GM19397 (cell line): ENCODE measurements at regions not wholly inside any gene's neighbourhood (a gene's known extent, or its start where the extent isn't known, plus 50 kb on each side); places are given as distances from the start of the nearest gene placed in this dataset.
"Not testable (repeated sequence)": the region's sequence is repeated elsewhere in the genome, so short reads cannot be mapped to it uniquely, and the experiment has no call there.

Source experiments
- ATAC-seq: cut with Tn5 transposase; IDR thresholded peaks from one replicate; pipeline ENCODE4 v1.9.1; 2021; ENCODE audit warnings: mild to moderate bottlenecking, moderate library complexity; ENCODE audit not compliant: unreplicated experiment

DNA sequence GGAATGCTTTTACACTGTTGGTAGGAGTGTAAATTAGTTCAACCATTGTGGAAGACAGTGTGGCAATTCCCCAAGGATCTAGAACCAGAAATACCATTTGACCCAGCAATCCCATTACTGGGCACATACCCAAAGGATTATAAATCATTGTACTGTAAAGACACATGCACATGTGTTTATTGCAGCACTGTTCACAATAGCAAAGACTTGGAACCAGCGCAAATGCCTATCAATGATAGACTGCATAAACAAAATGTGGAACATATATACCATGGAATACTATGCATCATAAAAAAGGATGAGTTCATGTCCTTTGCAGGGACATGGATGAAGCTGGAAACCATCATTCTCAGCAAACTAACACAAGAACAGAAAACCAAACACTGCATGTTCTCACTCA lies 174.8 kb upstream of the KRR1 start:
- not testable (repeated sequence) for ATAC-seq

DNA sequence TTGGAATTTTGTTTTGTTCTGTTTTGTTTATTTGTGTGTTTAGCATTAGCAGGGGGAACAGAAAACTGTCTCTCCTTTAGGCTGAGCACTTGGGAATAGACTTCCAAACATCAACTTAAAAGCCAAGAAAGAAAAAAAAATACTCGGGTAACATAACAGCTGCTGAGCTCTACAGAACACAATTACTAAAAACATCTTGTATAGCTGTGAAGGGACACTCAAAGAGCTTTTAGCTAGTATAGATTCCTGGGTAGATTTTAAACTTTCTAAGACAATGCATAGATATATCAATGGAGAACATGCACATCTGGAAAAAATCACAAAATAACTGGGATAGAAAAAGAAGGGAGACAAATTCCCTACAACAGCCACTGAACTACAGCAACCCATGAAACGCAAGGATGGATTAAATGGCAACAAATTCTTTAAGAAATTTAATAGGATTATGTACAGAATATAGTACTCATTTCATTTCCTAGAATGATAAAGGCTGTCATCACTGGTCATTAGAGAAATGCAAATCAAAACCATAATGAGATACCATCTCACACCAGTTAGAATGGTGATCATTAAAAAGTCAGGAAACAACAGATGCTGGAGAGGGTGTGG lies 174.3 kb upstream of the KRR1 start:
- ATAC-seq, result no peak

DNA sequence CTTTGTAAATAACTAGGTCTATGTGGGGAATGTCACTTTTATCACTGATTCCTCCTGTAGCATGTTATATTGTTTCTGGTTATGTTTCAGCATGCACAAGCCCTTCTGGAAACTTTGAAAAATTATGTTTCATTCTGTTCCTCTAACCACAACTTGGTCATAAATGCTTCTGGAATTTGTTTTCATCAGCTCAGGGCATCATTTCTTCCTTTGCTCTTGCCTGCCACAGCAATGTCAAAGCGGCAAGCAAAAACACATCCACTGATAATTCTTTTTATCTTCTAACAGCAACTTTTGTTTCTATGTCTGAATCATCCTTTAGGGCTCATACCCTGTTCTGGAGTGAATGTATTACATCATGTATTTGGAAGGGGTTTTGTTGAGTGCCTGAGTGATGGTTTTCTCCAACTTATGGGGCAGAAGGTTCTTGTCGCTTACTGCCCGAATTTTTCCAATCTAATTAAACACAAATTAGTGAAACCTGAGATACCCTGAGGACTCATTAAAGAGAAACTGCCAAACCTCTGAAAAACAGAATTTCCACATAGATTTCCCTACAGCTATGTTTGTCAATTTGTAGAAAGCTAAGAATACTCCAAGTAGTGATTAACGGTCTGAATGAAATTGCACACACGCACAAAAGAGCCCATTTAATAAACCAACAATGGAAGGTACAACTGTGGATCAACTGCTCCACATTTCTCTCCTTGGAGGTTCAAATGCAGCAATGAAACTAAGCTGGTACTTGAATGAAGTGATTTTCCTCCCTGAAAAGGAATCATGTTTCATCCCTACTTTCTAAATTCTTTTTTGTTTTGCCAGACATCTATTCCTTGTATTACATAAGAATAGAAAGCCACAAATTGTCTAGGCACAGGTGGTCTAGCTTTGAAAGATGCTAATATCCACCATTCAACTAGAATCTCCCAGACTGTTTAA lies 173.5 kb upstream of the KRR1 start:
- no peak for ATAC-seq

DNA sequence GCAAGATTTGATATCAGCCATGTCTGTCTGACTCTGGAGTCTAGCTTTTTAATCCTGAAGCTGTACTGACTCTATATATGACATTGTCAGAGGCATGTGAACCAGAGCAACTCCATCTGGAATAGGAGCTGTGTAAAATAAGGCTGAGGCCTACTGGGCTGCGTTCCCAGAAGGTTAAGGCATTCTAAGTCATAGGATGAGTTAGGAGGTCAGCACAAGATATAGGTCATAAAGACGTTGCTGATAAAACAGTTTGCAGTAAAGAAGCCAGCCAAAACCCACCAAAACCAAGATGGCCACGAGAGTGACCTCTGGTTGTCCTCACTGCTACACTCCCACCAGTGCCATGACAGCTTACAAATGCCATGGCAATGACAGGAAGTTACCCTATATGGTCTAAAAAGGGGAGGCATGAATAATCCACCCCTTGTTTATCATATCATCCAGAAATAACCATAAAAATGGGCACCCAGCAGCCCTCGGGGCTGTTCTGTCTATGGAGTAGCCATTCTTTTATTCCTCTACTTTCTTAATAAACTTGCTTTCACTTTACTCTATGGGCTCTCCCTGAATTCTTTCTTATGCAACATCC lies 172.7 kb upstream of the KRR1 start:
- ATAC-seq, result not testable (repeated sequence)

DNA sequence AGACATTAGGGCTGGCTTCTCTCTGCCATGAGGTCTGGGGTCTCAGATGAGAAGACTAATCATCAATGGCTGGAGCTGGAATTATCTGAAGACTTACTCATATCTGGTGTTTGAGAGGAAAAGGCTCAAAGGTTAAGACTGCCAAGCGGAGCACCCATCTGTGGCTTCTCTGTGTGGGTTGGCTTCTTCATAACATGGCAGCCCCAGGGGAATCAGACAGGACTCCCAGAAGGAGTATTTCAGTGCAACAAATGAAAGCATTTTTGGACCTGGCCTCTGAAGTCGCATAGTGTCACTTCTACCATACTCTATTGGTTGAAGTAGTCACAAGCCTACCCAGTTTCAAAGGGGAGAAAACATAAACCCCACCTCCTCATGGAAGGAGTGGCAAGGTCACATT lies 171.8 kb upstream of the KRR1 start:
- ATAC-seq, result no peak

DNA sequence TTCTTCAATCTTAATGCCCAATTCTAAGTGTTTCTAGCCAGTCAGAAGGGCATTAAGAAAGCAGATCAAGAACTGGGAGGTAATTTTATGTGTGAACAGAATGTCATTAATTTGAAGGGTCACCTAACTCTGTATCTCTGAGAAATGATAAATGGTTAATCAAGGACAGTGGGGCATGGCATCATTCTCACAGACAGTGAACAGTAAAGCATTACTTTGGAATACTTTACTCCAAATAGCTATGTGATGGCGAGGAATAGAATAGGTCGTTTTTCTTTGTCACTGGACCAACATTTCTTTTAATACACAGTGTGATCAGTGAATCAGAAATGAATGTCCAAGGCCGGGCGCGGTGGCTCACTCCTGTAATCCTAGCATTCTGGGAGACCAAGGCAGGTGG lies 166.1 kb upstream of the KRR1 start:
- no peak for ATAC-seq

DNA sequence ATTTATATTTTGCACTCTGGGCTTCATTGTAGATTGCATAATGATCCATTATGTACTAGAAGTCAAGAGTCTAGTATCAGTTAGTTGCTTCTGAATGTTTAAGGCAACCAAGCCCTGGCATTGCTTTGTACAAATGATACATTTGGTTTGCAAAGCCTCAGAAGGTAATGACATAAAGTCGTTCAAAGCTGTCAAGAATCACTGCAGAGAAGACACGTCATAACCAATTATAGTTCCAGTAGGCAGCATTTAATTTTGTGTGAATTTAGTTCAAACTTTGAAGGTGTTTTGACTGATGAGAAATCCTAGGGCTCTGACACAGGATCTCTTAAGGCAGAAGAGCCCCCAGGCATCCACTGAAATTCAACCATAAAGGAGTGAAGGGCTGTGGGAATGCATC lies 163.0 kb upstream of the KRR1 start:
- ATAC-seq, result no peak

DNA sequence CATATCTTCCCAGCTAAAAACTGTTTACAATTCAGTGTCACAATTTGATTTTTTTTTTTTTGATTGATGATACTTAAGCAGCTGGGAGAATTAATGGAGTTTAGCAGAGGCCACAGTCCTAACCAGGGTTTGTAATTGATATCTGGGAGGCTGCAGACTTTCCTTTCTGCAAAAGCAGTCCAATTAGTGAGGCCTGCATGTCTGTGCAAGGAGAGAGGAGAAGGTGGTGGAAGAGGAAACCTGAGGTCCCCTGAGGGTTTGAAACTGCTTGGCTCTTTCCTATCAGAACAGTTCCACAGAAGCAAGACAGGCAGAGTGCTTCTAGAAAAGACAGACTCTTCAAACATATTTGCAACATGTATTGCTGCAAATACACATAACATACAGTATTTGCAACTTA lies 160.8 kb upstream of the KRR1 start:
- ATAC-seq, result no peak

DNA sequence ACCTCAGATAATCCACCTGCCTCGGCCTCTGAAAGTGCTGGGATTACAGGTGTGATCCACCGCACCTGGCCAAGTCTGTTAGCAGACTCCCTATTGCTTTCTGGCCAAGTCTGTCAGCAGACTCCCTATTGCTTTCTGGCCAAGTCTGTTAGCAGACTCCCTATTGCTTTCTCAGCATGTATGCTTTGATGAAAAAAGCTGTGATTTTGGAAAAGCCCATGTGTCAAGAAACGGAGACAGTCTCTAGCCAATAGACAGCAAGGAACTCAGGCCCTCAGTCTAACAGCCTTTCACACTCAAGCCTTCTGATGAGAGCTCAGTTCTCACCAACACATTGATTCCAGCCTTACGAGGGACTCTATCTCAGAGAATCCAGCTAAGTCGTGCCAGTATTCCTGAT lies 158.8 kb upstream of the KRR1 start:
- ATAC-seq, result no peak

DNA sequence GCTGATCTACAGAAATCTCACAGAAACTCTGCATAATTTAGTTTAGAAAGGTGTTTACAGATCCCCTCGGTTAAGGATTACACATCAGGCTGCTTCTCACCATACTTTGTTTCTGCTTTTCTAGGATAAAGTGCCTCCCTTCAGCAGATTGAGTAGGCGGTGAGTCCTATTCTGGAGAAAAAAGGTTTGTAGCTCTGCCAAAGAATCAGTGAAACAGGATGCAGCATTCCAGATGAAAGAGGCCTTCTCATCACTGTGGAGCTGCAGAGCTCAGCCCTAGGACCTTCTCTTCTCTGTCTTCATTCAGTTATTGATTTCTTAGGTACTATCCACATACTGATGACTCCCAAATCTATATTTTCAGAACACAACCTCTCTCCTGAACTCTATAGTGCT lies 155.5 kb upstream of the KRR1 start:
- ATAC-seq, result no peak

DNA sequence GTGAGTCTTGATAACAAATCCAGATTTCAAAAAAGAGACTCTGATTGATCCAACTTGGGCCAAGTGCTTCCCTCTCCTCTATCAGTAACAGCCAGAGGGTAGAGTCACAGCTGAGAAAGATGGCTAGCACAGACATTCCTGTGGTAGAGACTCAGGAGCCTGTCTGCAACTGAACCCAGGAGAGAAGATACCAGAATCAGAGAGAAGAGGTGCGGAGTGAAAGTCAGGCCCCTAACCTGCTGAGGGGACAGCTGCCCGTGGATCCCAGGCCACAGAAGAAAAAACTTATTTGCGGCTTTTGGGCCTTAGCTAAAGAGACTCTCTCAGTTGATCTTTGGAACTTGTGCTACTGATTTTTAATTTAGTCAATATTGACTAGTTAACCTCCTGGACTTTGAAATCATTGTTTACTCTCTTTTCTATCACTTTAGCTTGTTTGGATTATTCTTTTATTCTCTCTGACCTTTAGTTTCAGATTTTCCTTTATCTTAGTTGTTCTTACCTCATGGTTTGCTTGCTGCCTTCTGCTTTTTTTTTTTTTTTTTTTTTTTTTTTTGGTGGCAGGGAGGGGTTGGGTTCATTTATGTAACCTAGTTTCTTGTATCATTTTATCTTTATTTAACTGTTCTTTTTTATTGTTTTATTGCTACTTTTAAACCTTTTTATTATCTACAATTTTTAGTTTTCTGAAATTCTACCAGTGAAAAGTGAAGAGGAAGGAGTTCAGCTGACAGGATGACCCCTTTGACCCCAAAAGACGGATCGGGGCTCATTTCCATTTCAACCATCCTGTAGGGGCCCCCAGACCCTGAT lies 154.9 kb upstream of the KRR1 start:
- ATAC-seq, result no peak

DNA sequence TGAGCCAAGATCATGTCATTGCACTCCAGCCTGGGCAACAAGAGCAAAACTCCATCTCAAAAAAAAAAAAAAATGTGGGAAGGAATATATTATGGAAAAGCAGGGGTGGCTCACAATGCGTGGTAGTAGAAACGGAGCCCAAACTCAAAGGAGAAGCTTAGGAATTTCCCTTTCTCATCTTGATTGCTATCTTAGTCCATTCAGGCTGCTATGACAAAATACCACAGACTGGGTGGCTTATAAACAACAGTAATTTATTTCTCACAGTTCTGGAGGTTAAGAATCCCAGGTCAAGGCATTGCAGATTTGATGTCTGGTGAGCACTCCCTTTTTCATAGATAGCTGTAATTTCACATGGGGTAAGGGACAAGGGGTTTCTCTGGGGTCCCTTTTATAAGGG lies 153.8 kb upstream of the KRR1 start:
- no peak for ATAC-seq

DNA sequence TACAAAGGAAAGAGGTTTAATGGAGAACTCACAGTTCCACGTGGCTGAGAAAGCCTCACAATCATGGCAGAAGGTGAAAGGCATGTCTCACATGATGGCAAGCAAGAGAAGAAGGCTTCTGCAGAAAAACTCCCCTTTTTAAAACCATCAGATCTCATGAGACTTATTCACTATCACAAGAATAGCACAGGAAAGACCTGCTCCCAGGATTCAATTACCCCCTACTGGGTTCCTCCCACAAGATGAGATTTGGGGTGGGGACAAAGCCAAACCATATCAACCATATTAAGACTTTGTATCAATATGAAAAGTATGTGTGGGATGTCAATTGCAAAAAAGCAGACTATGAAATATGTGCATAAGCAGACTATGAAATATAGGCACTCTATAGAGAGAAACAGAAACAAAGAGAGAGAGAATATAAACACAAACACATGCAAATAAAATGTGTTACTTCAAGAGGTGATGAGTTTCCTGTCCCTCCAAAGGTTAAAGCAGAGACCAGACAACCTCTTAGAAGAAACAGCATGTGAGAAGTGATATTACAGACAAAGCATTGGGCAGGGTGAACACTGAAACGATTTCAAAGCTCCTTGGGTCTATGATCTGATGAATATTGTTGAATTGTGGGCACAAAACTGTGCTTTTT lies 151.2 kb upstream of the KRR1 start:
- no peak for ATAC-seq

DNA sequence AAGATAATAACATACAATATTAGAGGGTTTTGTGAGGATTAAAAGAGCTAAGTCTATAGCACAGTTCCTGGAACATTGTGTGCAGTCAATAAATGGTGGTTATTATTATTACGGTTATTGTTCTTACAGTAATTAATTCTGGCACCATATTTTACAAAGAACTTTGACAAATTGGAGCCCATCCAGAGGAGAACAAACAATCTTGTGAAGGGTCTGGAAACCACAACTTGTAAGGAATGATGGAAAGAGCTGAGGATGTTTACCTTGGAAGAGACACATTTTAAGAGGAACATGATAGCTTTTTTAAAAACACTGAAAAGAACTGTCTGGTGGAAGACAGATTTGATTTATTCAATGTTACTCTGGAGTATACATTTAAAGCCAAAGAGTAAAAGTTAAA lies 150.5 kb upstream of the KRR1 start:
- ATAC-seq, result no peak

DNA sequence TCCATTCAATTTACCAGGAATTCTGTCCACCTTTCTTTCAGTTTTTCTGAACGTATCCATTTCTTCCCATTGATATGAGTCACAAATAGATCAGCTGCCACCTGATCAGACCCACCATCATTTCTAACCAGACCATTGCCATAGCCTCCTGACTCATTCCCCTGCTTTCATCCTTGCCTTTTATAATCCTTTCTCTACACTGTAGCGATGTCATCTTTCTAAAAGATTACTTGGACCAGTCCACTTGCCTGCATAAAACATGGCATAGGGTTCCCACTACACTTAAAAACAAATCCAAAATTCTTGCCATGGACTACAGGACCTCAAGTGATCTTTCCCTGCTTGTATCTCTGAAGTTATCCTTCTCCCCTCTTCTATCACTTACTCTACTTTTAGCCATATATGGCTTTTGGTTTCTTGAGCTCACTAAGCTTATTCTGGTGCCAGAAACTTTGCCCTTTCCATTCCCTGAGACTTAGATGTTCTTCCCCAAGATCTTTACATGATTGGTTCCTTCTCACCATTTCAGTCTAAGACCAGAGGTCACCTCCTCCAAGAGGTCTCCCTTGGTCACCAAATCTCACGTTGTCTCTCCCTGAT lies 149.5 kb upstream of the KRR1 start:
- no peak for ATAC-seq

DNA sequence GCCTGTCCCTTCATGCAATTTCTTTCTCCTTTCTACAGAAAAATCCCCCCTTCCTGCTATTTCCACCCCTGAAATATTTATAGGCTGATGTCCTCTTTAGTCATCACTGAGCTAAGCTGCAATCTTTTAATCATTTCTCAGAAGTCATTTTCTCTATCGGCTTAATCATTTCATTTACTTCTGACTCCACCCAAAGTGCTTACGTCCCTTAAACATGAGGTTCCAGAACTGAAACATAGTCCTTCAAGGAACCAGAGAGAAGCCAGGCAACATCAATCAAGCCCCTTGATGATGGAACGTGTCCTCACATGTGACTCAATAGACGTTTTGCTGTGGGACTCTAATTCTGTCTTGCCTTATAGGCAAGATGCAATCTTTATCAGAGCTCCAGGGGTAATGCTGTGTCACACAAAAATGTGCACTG lies 148.7 kb upstream of the KRR1 start:
- ATAC-seq, result no peak

DNA sequence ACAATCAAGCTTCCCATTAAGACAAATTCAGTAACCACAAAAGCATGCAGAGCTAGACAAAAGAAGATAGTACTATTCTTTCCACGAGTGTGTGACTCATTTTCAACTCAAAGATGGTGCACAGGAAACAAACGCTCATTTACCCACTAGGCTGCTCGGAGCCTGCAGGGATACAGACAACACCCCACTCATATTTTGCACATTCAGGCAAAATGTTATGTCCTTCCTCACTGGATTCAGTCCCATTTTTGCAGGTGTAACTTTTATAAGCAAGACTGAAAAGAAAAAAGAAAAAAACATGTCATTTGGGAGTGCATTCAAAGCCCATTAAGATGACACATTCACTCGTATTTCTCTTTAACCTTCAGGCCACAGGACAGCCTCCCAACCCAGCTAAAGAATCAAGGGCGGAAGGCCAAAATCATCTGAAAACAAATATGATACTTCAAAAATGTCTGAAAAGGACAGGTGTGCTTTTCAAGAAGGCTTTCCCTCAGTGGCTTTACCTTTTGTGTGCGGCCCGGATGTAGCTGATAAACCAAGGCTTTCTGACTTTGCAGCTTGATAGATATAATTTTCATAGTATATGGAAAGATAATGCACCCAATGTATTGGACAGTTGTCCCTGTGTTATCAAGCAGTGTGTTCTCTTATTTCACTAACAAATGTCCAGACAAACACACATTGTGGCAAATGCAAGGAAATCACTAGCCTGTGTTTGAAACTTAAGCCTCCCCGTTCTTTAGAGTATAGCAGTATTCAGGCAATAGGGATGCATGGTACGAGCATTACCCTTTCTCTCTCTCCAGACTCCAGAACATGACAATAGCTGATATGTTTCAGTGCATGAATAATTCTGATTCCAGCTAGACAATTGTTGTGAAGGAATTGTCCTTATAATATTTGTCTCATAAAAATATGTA lies 147.8 kb upstream of the KRR1 start:
- ATAC-seq, result no peak

DNA sequence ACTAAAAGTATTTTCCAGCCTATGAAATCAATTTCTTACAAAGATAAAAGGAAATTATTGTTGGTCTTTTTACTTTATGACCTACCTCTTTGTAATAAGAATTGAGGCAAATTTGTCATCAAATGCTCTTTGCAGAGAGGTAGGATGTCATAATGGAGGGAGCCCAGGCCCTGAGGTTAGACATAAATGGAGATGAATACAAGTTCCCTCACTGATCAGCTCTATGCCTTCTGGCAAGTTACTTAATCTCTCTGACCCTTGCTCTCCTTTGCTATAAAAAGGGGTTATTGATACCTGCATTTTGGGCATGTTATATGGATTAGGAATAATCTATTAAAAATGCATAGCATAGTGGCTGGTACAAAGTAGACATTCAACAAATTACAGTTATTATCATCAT lies 146.9 kb upstream of the KRR1 start:
- no peak for ATAC-seq

DNA sequence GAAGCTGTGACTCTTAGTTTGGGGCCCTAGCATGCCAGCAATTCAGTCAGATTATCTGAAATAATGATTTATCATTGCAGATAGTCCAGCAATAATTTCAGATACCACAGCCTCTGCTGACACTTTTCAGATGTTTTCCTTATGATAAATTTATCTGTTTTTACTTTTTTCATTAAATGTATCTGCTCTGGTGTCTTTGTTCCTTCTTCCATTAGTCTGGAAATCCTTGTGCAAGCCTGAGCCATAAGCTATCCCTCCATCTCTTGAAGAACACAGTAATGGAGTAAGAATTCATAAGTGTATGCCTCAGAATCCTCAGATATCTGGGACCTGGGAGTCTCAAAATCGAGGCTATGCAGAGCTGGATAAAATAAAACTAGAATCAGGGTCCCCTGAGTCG lies 146.4 kb upstream of the KRR1 start:
- ATAC-seq, result no peak
